ENCODE measurements at regions not wholly inside any gene's neighbourhood (a gene's known extent, or its start where the extent isn't known, plus 50 kb on each side); places are given as distances from the start of the nearest gene placed in this dataset.

DNA sequence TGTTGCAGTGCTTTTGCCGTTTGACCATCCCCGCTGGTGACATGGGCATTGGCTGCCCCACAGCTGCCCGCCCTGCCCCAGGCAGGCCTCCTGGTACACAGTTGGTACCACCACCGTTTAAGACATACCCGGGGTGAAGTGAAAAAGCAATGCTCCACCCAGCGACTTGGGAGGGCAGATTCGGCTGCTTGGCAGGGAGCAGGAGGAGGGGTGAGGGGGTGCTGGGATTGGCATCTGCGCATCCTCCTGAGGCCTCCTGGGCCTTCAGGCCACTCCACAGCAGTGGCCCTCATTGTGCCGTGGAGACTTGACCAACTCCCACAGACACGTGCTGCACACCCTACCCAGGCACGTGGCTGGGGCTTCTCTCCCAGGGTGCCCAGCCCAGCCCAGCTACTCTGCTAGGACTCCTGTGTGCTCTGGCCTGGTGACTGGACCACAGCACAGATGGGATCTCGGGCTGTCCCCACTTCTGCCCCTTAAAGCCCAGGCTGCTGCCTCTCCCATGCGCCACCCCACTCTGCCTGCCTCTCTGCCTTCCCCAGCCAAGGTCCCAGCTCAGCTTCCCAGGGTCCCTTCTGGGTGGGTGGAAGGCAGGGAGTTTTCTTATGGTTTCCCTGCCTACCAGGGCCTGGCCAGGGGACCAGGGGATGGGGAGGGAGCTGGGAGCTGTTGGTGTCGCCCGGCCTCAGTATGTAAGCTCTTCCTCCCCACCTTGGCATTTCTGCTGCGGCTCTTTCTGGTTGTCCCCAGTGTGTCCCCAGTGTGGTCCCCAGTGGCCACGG is 157.0 kb upstream of the HS6ST1 start:
- no peak for DNase-seq

GRCh38 chr2:128477026-128477820 is 158.6 kb upstream of the HS6ST1 start:
- DNase-seq, result no peak

GRCh38 chr2:128477891-128478290 is 159.2 kb upstream of the HS6ST1 start:
- DNase-seq, result no peak

DNA sequence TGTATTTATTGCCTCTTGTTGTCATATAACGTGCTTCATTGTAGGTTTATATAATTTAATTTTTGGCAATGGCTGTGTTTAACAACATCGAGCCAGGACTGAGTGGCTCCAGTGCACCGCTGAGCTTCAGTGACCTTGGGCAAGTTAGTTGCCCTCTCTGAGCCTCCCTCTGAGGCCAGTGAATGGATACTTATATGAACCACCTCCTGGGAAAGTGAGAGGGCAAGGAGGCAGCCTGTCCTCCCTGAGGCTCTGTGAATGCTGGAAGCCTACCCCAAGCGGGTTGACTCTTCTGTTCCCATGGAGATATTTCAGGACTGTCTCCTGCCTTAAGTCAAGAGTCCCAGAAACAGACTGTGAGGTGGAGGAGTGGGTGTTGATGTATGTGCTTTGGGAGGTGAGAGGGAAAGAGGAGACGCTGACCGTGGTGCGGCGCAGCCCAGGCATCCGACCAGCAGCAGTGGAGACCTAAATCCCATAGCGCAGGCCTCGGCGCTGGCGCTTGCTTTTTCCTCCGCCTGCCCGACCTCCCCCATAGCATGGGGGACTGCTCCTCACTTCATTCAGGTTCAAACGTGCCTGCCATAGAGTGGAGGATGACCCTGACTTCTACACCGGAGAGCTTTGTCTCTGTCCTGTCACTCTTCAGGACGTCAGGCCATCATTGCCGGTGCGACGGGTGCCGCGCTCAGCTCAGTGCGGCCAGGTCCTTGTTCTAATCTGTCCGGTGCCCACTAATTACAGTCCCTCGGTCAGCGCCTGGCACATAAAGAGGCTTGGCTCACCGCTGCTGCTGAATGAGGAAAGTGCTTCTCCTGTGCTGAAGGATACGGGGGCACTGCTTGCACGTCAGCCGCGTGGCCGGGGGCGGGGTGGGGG is 167.3 kb upstream of the HS6ST1 start:
- DNase-seq, result no peak

DNA sequence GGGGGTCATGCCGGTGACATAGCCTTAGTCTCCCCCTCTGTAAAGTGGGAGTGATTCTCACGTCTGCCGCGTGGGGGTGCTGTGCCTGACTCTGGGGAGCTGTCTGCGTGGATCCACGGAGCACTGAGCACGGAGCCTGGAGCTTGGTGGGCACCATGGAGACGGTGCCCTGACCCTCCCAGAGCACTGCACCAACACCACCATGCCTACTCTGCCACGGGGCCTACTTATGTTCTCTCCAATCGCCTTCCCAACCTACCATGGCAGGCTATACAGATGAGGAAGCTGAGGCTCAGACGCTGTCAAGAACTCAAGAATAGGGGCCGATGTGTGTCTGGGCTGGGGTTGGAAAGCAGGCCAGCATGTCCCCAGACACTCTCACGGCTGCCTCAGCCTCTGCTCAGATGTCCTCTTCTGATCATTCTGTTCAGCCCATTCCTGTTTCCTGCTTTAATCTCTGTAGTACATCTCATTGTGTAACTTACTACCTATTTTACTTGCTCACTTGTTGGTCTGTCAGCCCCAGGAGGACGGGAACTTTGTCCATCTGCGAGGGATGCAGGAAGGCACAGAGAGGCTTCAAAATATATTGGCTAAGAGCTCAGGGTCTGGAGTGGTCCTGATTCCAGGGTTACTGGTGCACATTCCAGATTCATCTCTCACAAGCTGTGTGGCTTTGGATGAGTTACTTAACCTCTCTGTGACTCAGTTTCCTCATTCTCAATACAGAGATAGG is 168.1 kb upstream of the HS6ST1 start:
- no peak for DNase-seq

DNA sequence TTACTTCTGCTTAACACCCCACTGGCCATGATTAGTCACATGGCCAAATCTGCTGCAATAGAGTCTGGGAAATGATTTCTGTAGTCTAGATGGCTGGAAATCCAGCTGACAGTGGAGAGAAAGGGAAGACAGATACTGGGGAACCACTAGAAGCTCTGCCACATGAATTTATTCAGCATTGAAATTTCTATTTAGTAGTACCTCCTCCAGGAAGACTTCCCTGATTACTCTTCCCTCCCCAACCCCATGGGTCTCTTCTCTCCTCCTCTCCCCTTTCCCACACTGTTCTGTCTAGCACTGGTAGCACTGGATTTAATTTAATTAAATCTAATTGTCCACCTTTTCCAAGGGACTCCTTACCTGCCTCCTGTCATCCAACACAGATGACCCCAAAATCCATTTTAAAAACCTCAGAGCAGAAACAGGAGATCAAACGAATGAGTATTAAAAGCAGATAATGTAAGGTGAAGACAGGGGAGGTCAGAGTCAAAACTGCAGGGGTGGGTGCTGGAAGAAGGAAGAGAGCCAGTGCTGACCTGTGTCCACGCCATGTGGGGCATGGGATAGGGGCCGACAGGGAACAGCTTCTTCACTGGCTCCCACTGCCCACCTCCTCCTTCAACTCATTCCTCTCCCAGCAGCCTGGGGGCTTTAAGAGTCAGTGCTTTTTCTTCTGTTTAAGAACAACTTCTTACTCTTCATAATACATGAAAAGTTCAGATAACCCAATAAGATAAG is 169.2 kb upstream of the HS6ST1 start:
- DNase-seq, result no peak

- DNase-seq, result no peak
Measured at GRCh38 chr2:128488434-128488833, 169.8 kb upstream of the HS6ST1 start.

DNA sequence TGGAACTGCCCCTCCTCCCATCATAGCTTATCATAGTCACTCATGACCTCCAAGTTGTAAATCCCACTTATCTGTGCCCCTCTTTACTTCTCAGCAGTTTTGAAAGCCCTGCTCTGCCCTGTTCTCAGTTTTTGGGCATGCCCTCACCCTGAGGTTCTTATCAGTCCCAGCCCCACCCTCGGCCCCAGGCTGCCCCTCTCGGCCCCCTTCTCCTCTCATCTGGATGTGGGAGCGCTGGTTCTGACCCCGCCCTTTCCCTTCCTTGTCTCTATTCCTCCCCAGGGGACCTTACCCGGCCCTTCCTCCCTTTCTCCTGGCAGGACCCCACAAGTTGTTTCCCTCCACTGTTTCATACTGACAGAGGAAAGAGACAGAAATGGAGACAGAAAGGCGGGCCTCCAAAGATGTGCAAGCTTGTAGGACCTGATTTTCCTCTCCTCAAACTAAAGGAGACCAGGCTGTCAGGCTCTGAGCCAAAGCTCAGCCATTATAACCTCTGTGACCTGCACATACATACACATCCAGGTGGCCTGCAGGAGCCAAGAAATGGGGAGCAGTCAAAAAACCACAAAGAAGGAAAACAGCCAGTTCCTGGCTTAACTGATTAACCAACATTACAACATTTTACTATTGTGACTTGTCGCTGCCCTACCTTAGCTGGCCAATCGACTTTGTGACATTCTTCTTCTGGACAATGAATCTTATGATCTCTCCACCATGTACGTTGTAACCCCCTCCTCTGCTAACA is 171.0 kb upstream of the HS6ST1 start:
- DNase-seq, result no peak

- no peak for DNase-seq
Measured at GRCh38 chr2:128490321-128490720, 171.7 kb upstream of the HS6ST1 start.

GRCh38 chr2:128490881-128491691 is 172.4 kb upstream of the HS6ST1 start:
- no peak for DNase-seq

DNA sequence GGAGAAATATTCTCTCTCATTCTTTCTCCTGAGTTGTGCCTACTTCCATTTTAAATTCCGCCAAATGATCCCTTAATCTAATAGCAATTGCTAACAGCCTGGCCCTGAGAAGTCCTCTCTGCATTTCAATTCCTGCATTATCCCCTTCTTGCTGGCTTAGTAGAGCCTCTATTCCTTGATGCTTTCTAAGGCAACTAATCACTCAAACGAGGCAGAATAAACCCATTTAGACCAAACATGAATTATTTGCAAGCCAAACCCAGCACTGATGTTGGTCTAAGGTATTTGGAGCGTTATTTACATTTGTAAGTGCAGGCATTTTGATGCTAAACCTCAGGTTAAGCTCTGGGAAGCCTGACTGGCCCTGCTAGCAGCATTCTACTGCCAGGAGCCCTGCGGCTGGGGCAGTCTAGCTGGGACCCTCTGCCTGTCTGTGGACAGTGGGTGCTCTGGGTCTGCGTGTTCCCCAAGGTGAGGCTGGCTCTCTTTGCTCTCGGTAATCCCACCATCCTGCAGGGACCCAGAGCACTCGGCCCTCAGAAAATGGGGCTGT is 173.1 kb upstream of the HS6ST1 start:
- no peak for DNase-seq

DNA sequence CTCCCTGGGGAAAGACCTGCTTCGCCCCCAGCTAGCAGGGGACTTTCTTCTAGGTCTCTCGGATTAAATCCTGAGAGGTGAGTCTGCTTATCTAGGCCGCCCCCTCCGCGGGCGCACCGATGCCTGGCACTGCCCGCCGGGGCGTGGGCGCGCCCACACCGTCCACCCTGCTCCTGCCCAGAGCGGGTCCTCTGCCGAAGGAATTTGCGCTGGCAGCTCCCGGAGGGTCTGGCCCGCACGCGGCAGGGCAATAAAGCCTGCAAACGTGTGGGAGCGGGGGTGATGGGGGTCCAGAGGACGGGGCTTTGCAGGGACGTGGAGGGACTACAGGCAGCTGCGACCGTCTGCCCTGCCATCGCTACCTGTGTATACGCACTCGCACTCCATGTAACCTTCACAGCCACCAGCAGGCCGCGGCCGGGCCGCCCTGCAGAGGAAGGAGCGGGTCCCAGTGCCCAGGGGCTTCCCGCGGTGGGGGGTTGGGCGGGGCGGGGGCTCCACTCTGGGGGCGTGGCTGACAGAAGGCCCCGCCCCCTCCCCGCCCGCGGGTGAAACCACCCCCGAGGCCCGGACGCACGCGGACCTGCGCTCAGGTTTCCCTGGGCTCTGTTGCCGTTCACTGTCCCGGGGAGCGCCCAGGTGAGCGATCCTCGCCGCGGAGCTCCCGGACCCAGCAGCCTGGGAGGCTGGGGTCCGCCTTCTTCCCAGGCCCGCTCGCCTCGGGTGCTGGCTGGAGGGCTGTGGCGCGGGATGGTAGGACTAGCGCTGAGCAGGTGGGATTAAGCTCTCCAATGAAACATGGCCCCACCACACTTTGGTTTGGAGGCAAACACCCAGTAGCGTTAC is 174.5 kb upstream of the HS6ST1 start:
- DNase-seq, result no peak

GRCh38 chr2:128493880-128494279 is 175.2 kb upstream of the HS6ST1 start:
- no peak for DNase-seq

- DNase-seq, result no peak
Measured at GRCh38 chr2:128494307-128494639, 175.6 kb upstream of the HS6ST1 start.

DNA sequence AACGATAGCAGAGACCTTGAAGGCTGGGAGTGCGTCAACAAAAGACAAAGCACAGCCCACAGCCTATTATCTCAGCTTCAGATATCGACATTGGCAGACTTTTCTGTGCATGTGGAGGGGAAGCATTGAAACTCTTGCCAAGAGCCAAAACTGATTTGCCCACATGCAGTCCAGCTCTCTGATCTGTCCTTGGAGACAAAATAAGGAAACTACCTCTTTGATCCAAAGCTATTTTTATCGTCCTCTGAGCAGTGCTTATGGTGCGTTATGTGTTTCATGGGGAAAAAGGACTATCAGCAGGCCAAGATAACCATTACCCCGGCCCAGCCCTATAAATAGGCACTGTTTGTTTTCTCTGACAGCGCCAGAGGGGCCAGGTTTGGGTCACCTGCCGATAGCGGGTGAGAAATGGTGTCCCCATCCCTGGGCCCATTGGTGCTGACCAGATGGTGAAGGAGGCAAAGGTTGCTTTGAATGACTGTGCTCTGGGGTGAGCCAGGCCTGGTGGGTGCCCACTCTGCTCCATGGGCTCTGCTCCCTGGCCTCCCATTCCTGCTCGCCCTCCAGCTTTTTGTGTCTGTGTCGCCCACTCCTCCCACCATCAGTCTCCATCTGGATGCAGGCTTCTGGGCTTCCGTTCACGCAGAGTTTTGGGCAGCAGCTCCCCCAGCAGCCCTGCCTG is 176.1 kb upstream of the HS6ST1 start:
- no peak for DNase-seq

- no peak for DNase-seq
Measured at GRCh38 chr2:128495996-128496547, 177.4 kb upstream of the HS6ST1 start.

GRCh38 chr2:128496700-128497099 is 178.0 kb upstream of the HS6ST1 start:
- DNase-seq, result no peak

GRCh38 chr2:128497461-128497860 is 178.8 kb upstream of the HS6ST1 start:
- no peak for DNase-seq

Data from EL (cell line).